ENCODE measurements at regions not wholly inside any gene's neighbourhood (a gene's known extent, or its start where the extent isn't known, plus 50 kb on each side); places are given as distances from the start of the nearest gene placed in this dataset.
A peak's percentile ranks its signal among the peaks of the same experiment; 100 is the strongest.
"Not testable (repeated sequence)": the region's sequence is repeated elsewhere in the genome, so short reads cannot be mapped to it uniquely, and the experiment has no call there.

GRCh38 chr5:121105921-121106320 lies 641.8 kb downstream of the PRR16 start:
- intact Hi-C loops (cut with DNase I): no loop called here
- no peak for TF ChIP-seq CTCF (IDR thresholded peaks at IDR 0.05)
- no peak for TF ChIP-seq POLR2A (IDR thresholded peaks at IDR 0.05)
- H3K4me1 ChIP-seq: no peaks in the 10 kb centered on the region
- H3K4me3 ChIP-seq (replicated peaks in 1 of 3): no peak overlapping the region
- H3K27ac ChIP-seq: no peak overlapping the region
- DNase-seq: no peak
- no peaks in the 10 kb centered on the region for H3K27me3 ChIP-seq
- H3K9me3 ChIP-seq: no peaks in the 10 kb centered on the region
- 89 to 91% methylated on average over 2 of the region's 2 CpGs for WGBS, 2 donors
- H3K36me3 ChIP-seq: no peaks in the 10 kb centered on the region

- H3K36me3 ChIP-seq; H3K9me3 ChIP-seq; H3K27me3 ChIP-seq; intact Hi-C loops (cut with DNase I); H3K4me3 ChIP-seq (replicated peaks in 1 of 3); H3K27ac ChIP-seq; DNase-seq; H3K4me1 ChIP-seq: not testable (repeated sequence)
- WGBS, 2 donors: 89 to 91% methylated on average over 11 to 17 of the region's 33 CpGs
These were observed 642.9 kb downstream of the PRR16 start for GRCh38 chr5:121106721-121107690.

- intact Hi-C loops (cut with DNase I): no loop called here
- 80 to 86% methylated on average over 8 to 9 of the region's 10 CpGs for WGBS, 2 donors
These were observed 644.6 kb downstream of the PRR16 start for GRCh38 chr5:121108725-121109124.

GRCh38 chr5:121109817-121110216 lies 645.7 kb downstream of the PRR16 start:
- WGBS, 2 donors: 35 to 38% methylated on average over 1 of the region's 1 CpG
- intact Hi-C loops (cut with DNase I): no loop called here
- TF ChIP-seq POLR2A (IDR thresholded peaks at IDR 0.05): no peak
- no peak for TF ChIP-seq CTCF (IDR thresholded peaks at IDR 0.05)

More at GRCh38 chr5:121108725-121109124, 644.6 kb downstream of the PRR16 start:
- no peaks in the 10 kb centered on the region for H3K9me3 ChIP-seq
- no peak overlapping the region for H3K4me3 ChIP-seq (replicated peaks in 1 of 3)
- H3K27ac ChIP-seq: no peak overlapping the region
- no peaks in the 10 kb centered on the region for H3K27me3 ChIP-seq
- DNase-seq: peak in 1 of 2 donors; percentile 7
- TF ChIP-seq CTCF (IDR thresholded peaks at IDR 0.05) (no peak), POLR2A (IDR thresholded peaks at IDR 0.05) (no peak)
- no peaks in the 10 kb centered on the region for H3K4me1 ChIP-seq
- H3K36me3 ChIP-seq: no peaks in the 10 kb centered on the region

GRCh38 chr5:121121786-121122185 lies 657.7 kb downstream of the PRR16 start:
- no peak for DNase-seq
- intact Hi-C loops (cut with DNase I): no loop called here
- TF ChIP-seq CTCF (IDR thresholded peaks at IDR 0.05) (no peak), POLR2A (IDR thresholded peaks at IDR 0.05) (no peak)
- Histone ChIP-seq H3K9me3 (no peaks in the 10 kb centered on the region), H3K27me3 (no peaks in the 10 kb centered on the region), H3K27ac (no peak overlapping the region), H3K4me3 (replicated peaks in 1 of 3) (no peak overlapping the region), H3K36me3 (no peaks in the 10 kb centered on the region), H3K4me1 (no peaks in the 10 kb centered on the region)
- 87 to 88% methylated on average over 4 of the region's 4 CpGs for WGBS, 2 donors

More at GRCh38 chr5:121109817-121110216, 645.7 kb downstream of the PRR16 start:
- no peak overlapping the region for H3K4me3 ChIP-seq (replicated peaks in 1 of 3)
- H3K27ac ChIP-seq: no peak overlapping the region
- no peak for DNase-seq
- H3K4me1 ChIP-seq: no peaks in the 10 kb centered on the region
- no peaks in the 10 kb centered on the region for H3K36me3 ChIP-seq
- no peaks in the 10 kb centered on the region for H3K9me3 ChIP-seq
- H3K27me3 ChIP-seq: no peaks in the 10 kb centered on the region

Measured in thyroid gland (tissue), 4 donors.